Psoas muscle (tissue), 7 donors: ENCODE measurements at regions not wholly inside any gene's neighbourhood (a gene's known extent, or its start where the extent isn't known, plus 50 kb on each side); places are given as distances from the start of the nearest gene placed in this dataset.

Source experiments
- ATAC-seq, 4 donors: fragments of 200-7000 bp; cut with Tn5 transposase; one replicate each; pipeline ENCODE4 v1.9.1; 2020; ENCODE audit warnings: moderate library complexity in 3 of 4, mild to moderate bottlenecking in 2 of 4
- DNase-seq, 2 donors: peaks; one replicate each; pipeline ENCODE4 v3.0.0-alpha.2; 2020
- H3K27ac ChIP-seq: fragments of 200-600 bp; one replicate; pipeline ENCODE4 v1.8.0; 2022
- H3K27me3 ChIP-seq, 3 donors: fragments of 200-600 bp in 1 of 3; one replicate each; pipeline versions ENCODE4 v1.6.1 to v1.8.0; 2013 to 2022; ENCODE audit warnings: low read length in 2 of 3, mild to moderate bottlenecking in 2 of 3, moderate library complexity in 1 of 3; ENCODE audit not compliant: insufficient read depth in 3 of 3
- H3K36me3 ChIP-seq, 2 donors: fragments of 200-600 bp in 1 of 2; one replicate each; pipeline versions ENCODE4 v1.6.1 to v1.8.0; 2013 to 2022; ENCODE audit warnings: low read depth in 1 of 2, mild to moderate bottlenecking in 1 of 2, moderate library complexity in 1 of 2; ENCODE audit not compliant: insufficient read depth in 1 of 2
- H3K4me1 ChIP-seq: fragments of 200-600 bp; one replicate; pipeline ENCODE4 v1.8.0; 2022
- H3K4me3 ChIP-seq: fragments of 200-600 bp; one replicate; pipeline ENCODE4 v1.8.0; 2022; ENCODE audit warnings: mild to moderate bottlenecking
- H3K9me3 ChIP-seq: fragments of 200-600 bp; one replicate; pipeline ENCODE4 v1.8.0; 2022
- CTCF ChIP-seq: fragments of 200-600 bp; IDR thresholded peaks from one replicate; pipeline ENCODE4 v1.8.0; 2022; ENCODE audit warnings: antibody characterized with exemption
- WGBS, 3 donors: extraction: QIAGEN DNeasy Blood & Tissue Kit; methylation state at CpG; one replicate each; pipeline versions ENCODE4 v1.1.6 to v1.1.7; 2013; 5-methylcytosine and 5-hydroxymethylcytosine counted together
- intact Hi-C, 2 donors: fragments of 100-400 bp; cut with DNase I; formaldehyde crosslinking; loops; one replicate each; pipeline versions ENCODE4 v1.11.0 to v1.14.2; 2022
- donor health status: healthy with polysubstance abuse.
- donor health status: DM: no; HTN: no; CAD: no; lungs with moderate emphysema.
- donor health status: Bipolar disorder and iron deficiency.
- donor health status: healthy.
- donor health status: DM: yes; HTN: yes; CAD: no.
- donor health status: DM: no; HTN: no; CAD: no.
- donor health status: DM: yes; HTN: yes; CAD: no.

- no peaks in the 10 kb centered on the region for H3K36me3 ChIP-seq
- no peak overlapping the region for H3K27ac ChIP-seq
- H3K4me1 ChIP-seq = no peaks in the 10 kb centered on the region
- TF ChIP-seq CTCF = no peak
- 77 to 83% (median 77%) methylated on average over 4 of the region's 4 CpGs for WGBS, 3 donors
- H3K9me3 ChIP-seq = no peaks in the 10 kb centered on the region
- intact Hi-C loops = no loop called here
- no peak for ATAC-seq
- no peak for DNase-seq
- H3K4me3 ChIP-seq = no peak overlapping the region
- peaks cover 0 to 3% (median 0%) of the 10 kb centered on the region in 3 donors for H3K27me3 ChIP-seq
These were observed 314.1 kb downstream of the WDR11 start for GRCh38 chr10:121165276-121165675.

DNA sequence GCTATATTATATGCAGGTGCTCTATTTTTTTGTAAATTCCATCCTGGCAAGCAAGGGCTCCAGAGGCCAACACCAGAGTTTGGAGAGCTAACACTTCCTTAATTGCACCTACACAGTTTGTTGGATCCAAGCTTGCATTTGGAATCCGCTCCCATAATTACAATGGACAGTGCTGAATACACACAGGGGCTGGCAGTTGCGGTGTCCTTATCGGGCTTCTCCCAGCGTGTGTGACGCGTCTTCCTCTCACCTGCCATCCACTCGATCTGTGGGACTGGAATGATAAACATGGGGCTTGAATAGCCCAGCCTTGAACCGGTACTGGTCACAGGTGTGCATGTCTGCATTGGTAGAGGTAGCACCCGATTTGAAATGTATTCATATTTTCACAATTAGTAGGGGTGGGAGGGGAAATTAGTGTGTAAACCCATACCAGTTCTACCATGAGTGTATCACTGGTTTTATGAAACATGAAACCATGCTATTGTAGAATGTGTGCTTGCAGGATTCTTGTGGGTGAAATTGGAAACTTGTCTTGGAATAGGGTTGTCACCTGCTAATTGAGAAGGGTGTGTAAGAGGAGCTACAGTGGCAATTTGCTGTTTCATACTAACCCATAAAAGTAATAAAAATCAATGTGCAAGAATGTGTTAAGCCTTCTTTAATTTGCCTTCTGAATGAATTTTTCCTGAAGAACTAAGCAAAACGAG lies 316.5 kb downstream of the WDR11 start:
- H3K27ac ChIP-seq = no peak overlapping the region
- no peaks in the 10 kb centered on the region for H3K9me3 ChIP-seq
- no peaks in the 10 kb centered on the region for H3K4me1 ChIP-seq
- DNase-seq = no peak
- no peak for ATAC-seq
- no peak overlapping the region for H3K4me3 ChIP-seq
- no peak for TF ChIP-seq CTCF
- no peaks in the 10 kb centered on the region for H3K36me3 ChIP-seq
- 75 to 79% (median 77%) methylated on average over 10 of the region's 10 CpGs for WGBS, 3 donors
- H3K27me3 ChIP-seq = peaks cover 0 to 3% (median 2%) of the 10 kb centered on the region in 3 donors
- intact Hi-C loops = no loop called here

DNA sequence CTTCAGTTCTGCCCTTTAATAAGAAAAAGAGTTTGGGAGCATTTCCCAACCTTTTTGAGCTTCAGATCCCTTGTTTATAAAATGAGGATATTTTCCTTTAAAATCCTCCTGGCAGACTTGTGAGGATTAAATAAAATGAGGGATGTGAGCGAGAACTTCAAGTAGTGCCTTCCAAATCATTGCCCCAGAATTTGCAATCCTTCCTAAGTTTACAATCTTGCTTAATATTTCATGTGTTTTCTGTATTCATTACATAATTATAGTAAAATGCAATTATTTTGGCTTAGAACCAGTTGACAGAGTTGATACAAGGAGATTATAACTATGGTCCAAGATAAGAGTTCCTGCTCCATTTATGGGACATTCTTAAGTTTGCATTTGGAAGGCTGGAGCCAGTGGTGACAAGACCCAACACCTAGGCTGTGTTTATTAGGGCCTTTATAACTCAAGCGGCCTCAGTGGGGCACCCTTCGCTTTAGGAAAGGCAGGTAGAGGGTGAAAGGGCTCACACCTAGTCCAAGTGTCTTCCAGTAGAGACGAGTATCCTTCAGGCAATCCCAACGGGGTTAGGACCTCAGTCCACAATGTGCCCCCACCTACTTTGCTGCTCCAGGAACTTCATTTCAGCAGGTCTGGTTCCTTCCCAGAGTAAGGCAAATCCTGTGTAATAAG lies 317.5 kb downstream of the WDR11 start:
- no peak for TF ChIP-seq CTCF
- intact Hi-C loops = no loop called here
- 51 to 68% (median 54%) methylated on average over 5 of the region's 5 CpGs for WGBS, 3 donors
- no peak overlapping the region for H3K27ac ChIP-seq
- H3K9me3 ChIP-seq = no peaks in the 10 kb centered on the region
- H3K4me1 ChIP-seq = no peaks in the 10 kb centered on the region
- peaks cover 0 to 3% (median 2%) of the 10 kb centered on the region in 3 donors for H3K27me3 ChIP-seq
- no peaks in the 10 kb centered on the region for H3K36me3 ChIP-seq
- DNase-seq = no peak
- H3K4me3 ChIP-seq = no peak overlapping the region
- ATAC-seq = no peak

DNA sequence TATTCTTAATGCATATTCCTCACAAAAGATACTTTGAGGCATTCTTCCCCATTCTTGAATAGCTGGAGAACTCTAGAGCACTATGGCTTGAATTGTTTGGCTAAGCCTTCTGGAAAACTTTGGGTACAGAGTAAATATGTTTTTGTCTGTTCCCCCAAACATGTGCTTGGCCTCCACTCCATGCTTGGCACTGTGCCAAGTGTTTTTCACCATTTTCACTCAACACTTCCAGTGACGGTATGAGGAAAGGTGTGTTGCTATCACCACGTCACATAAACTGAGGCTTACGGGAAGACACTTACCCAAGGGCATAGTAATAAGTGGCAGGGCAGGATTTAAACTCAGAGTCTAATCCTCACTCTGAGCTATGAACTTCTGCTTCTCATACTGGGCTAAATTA lies 318.2 kb downstream of the WDR11 start:
- Histone ChIP-seq H3K27me3 (peaks cover 0 to 2% (median under 1%) of the 10 kb centered on the region in 3 donors), H3K4me1 (no peaks in the 10 kb centered on the region), H3K9me3 (no peaks in the 10 kb centered on the region), H3K27ac (no peak overlapping the region), H3K4me3 (no peak overlapping the region), H3K36me3 (no peaks in the 10 kb centered on the region)
- no peak for ATAC-seq
- no peak for DNase-seq
- intact Hi-C loops = no loop called here
- TF ChIP-seq CTCF = no peak
- WGBS, 3 donors = 73 to 80% (median 77%) methylated on average over 3 of the region's 3 CpGs
